ENCODE measurements at regions not wholly inside any gene's neighbourhood (a gene's known extent, or its start where the extent isn't known, plus 50 kb on each side); places are given as distances from the start of the nearest gene placed in this dataset.

DNA sequence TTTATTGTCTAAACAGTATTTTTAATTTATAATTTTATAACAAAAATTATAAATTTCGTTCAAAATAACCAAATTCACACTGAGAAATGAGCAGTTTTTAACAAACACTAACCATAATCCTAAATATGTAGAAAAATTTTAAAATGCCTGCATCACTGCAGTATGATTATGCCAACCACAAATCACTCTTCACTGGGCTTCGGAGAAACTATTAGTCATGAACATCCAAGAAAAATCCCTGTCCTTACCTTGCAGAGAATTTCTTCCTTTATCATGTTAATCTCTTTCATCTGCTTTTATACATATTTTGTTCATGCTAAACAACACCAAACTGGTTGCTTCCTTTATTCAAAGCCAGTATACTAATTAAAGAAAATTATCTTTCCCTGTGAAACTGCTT lies 511.0 kb upstream of the ALCAM start:
- TF ChIP-seq POLR2A (IDR thresholded peaks at IDR 0.05; ENCODE audit: low read length) (no peak), GATA1 (IDR thresholded peaks at IDR 0.05; ENCODE audit: low read depth, low read length) (no peak)
